ENCODE measurements at regions not wholly inside any gene's neighbourhood (a gene's known extent, or its start where the extent isn't known, plus 50 kb on each side); places are given as distances from the start of the nearest gene placed in this dataset.

DNA sequence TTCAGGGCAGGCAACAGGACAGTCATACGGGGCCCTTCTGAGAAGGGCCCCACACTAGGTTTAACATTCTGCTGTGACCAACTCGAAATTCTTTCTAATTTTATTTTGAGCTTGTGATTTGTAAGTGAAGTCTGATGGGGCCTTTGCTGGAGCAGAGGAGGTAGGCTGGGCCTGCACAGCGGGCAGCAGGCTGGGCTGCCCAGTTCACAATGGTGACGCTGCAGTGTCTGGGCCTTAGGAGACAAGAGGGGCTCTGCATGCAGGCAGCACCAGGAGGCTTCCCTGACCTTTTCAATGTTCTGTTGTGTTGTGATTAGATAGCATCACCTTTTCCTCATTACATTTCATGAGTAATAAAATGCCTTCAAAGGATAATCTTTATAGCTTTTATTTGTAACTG lies 175.1 kb downstream of the CXCL12 start:
- H3K27ac ChIP-seq = no peak overlapping the region
- no peak overlapping the region for H3K4me3 ChIP-seq (ENCODE audit: low read depth in 1 of 2, low read length in 1 of 2)
- no peaks in the 10 kb centered on the region for H3K27me3 ChIP-seq
- no peaks in the 10 kb centered on the region for H3K36me3 ChIP-seq
- TF ChIP-seq CTCF (IDR thresholded peaks at IDR 0.05) = no peak
- H3K9me3 ChIP-seq = no peaks in the 10 kb centered on the region
- H3K4me1 ChIP-seq (ENCODE audit: control insufficient read depth in 1 of 2, insufficient read depth in 1 of 2, low read depth in 1 of 2, low read length in 1 of 2) = no peaks in the 10 kb centered on the region

DNA sequence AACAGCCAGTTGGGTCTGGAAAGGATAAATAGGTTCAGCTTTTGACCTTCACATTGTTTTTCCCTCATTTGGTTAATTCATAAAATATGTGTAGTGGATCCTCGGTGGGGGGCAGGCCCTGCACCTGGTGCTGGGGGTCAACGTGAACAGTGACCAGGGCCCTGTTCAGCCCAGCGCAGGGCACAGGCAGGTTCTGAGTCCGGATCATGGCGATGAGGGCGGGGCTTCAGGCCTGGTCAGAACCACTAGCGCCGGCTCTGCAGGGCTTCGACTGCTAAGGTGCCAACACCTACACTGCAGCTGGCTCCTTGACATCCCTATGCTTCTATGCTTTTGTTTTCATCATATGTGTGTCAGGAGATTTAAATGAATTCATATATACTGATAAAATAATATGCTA lies 177.7 kb downstream of the CXCL12 start:
- no peaks in the 10 kb centered on the region for H3K9me3 ChIP-seq
- no peak overlapping the region for H3K27ac ChIP-seq
- H3K27me3 ChIP-seq = no peaks in the 10 kb centered on the region
- H3K4me3 ChIP-seq (ENCODE audit: low read depth in 1 of 2, low read length in 1 of 2) = no peak overlapping the region
- H3K36me3 ChIP-seq = no peaks in the 10 kb centered on the region
- TF ChIP-seq CTCF (IDR thresholded peaks at IDR 0.05) = no peak
- no peaks in the 10 kb centered on the region for H3K4me1 ChIP-seq (ENCODE audit: control insufficient read depth in 1 of 2, insufficient read depth in 1 of 2, low read depth in 1 of 2, low read length in 1 of 2)

- Histone ChIP-seq H3K36me3 (no peaks in the 10 kb centered on the region), H3K4me3 (ENCODE audit: low read depth in 1 of 2, low read length in 1 of 2) (no peak overlapping the region), H3K27me3 (no peaks in the 10 kb centered on the region), H3K9me3 (no peaks in the 10 kb centered on the region), H3K4me1 (ENCODE audit: control insufficient read depth in 1 of 2, insufficient read depth in 1 of 2, low read depth in 1 of 2, low read length in 1 of 2) (no peaks in the 10 kb centered on the region), H3K27ac (no peak overlapping the region)
- TF ChIP-seq CTCF (IDR thresholded peaks at IDR 0.05) = no peak
Measured at GRCh38 chr10:44206127-44206818, 178.6 kb downstream of the CXCL12 start.

GRCh38 chr10:44205067-44205466 lies 179.8 kb downstream of the CXCL12 start:
- no peak for TF ChIP-seq CTCF (IDR thresholded peaks at IDR 0.05)
- no peak overlapping the region for H3K27ac ChIP-seq
- no peaks in the 10 kb centered on the region for H3K36me3 ChIP-seq
- no peaks in the 10 kb centered on the region for H3K4me1 ChIP-seq (ENCODE audit: control insufficient read depth in 1 of 2, insufficient read depth in 1 of 2, low read depth in 1 of 2, low read length in 1 of 2)
- H3K4me3 ChIP-seq (ENCODE audit: low read depth in 1 of 2, low read length in 1 of 2) = no peak overlapping the region
- no peaks in the 10 kb centered on the region for H3K9me3 ChIP-seq
- H3K27me3 ChIP-seq = no peaks in the 10 kb centered on the region

DNA sequence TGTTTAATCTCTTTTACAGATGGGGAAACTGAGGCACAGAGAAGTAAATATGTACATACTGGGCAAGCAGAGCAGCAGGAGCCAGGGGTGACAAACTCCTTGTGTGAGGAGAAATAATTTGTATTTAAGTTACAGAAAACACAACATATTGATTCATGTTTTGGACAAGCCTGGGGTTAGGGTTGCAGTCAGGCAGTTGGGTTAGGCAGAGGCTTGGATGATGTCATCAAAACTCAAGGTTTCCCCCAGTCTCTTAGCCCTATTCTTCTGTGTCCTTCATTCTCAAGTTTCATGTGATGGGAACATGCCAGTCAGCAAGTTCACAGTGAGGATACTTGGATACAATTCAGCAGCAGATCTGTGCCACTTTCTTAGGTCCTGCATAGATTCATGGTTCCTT lies 181.4 kb downstream of the CXCL12 start:
- no peak for TF ChIP-seq CTCF (IDR thresholded peaks at IDR 0.05)
- Histone ChIP-seq H3K9me3 (no peaks in the 10 kb centered on the region), H3K4me3 (ENCODE audit: low read depth in 1 of 2, low read length in 1 of 2) (no peak overlapping the region), H3K27me3 (no peaks in the 10 kb centered on the region), H3K4me1 (ENCODE audit: control insufficient read depth in 1 of 2, insufficient read depth in 1 of 2, low read depth in 1 of 2, low read length in 1 of 2) (no peaks in the 10 kb centered on the region), H3K27ac (no peak overlapping the region), H3K36me3 (no peaks in the 10 kb centered on the region)
